ENCODE measurements at regions not wholly inside any gene's neighbourhood (a gene's known extent, or its start where the extent isn't known, plus 50 kb on each side); places are given as distances from the start of the nearest gene placed in this dataset.
"Not testable (repeated sequence)": the region's sequence is repeated elsewhere in the genome, so short reads cannot be mapped to it uniquely, and the experiment has no call there.

DNA sequence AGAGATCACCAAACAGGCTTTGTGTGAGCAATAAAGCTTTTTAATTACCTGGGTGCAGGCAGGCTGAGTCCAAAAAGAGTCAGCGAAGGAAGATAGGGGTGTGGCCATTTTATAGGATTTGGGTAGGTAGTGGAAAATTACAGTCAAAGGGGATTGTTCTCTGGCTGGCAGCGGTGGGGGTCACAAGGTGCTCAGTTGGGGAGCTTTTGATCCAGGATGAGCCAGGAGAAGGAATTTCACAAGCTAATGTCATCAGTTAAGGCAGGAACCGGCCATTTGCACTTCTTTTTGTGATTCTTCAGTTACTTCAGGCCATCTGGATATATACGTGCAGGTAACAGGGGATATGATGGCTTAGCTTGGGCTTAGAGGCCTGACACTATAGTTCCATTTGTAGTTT is 177.5 kb upstream of the KCNJ3 start:
- TF ChIP-seq CTCF, POLR2AphosphoS5 (IDR thresholded peaks at IDR 0.05): not testable (repeated sequence)

Data from esophagus muscularis mucosa (tissue), 3 donors.